Activated CD4-positive, alpha-beta T cell treated with anti-CD3 and anti-CD28 coated beads, Interleukin-2, Interleukin-4, amounts not matched to agents 100 ng/mL and 50 ng/mL, durations not matched to agents 16 hours and 8 hours (primary cell): ENCODE measurements at regions not wholly inside any gene's neighbourhood (a gene's known extent, or its start where the extent isn't known, plus 50 kb on each side); places are given as distances from the start of the nearest gene placed in this dataset.
"Not testable (repeated sequence)": the region's sequence is repeated elsewhere in the genome, so short reads cannot be mapped to it uniquely, and the experiment has no call there.

Source experiments
- DNase-seq: peaks from one replicate; pipeline ENCODE4 v3.0.0-alpha.2; 2020; ENCODE audit warnings: low spot score

DNA sequence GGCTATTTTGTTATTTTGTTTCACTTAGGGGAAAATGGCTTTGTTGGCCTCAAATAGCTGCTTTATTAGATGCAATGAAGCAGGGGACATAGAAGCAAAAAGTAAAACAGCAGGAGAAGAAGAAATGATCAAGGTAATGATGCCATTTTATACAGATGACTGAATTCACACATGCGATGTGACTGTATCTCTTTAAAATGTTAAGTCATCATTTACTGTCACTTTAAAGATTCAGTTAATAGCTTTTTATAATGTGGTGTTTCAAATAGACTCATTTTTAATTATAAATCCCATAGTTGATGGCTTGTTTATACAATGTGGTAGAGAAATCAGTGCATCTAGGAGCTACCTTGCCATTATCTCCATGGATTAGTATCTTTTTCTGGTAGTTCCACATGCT, 863.9 kb upstream of the DEFB115 start:
- DNase-seq: not testable (repeated sequence)

DNA sequence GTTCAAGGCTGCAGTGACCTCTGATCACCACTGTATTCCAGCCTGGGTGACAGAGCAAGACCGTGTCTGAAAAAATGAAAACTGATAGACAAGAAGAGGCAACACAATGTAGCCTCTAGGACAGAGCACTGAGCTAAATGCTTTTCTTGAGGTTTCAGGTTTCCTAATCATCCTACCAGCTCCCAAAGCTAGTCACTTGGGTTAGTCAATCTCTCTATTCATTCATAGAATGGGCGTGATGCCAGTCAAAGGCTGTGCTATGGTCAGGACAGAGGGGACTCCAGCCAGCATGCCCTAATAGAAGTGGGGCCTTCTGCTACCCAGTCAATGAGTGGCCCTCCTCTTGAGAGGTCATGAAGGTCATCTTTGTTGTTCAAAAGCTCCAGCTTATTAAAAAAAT, 860.4 kb upstream of the DEFB115 start:
- not testable (repeated sequence) for DNase-seq

DNA sequence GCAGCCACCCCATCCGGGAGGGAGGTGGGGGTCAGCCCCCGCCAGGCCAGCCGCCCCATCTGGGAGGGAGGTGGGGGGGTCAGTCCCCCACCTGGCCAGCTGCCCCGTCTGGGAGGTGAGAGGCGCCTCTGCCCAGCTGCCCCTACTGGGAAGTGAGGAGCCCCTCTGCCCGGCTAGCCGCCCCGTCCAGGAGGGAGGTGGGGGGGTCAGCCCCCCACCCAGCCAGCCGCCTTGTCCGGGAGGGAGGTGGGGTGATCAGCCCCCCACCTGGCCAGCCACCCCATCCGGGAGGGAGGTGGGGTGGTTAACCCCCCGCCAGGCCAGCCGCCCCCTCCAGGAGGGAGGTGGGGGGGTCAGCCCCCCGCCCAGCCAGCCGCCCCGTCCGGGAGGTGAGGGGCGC, 852.4 kb upstream of the DEFB115 start:
- DNase-seq: not testable (repeated sequence)

DNA sequence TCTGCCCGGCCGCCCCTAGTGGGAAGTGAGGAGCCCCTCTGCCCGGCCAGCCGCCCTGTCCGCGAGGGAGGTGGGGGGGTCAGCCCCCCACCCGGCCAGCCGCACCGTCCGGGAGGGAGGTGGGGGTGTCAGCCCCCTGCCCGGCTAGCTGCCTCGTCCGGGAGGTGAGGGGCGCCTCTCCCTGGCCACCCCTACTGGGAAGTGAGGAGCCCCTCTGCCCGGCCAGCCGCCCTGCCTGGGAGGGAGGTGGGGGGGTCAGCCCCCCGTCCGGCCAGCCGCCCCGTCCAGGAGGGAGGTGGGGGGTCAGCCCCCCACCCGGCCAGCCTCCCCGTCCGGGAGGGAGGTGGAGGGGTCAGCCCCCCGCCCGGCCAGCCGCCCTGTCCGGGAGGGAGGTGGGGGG, 851.9 kb upstream of the DEFB115 start:
- DNase-seq: not testable (repeated sequence)

DNA sequence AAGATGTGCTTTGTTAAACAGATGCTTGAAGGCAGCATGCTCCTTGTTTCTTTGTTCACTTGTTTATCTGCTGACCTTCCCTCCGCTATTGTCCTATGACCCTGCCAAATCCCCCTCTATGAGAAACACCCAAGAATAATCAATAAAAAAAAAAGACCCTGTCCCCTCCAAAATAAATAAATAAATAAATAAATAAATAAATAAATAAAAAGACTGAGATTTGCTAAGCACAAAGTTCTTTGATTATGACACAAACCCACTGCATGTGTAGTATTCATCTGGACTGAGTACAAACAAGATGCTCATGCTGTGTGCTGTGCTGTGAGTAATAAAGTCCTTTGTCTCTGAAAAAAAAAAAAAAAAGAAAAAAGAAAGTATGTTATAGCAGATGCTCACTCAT, 851.1 kb upstream of the DEFB115 start:
- not testable (repeated sequence) for DNase-seq

DNA sequence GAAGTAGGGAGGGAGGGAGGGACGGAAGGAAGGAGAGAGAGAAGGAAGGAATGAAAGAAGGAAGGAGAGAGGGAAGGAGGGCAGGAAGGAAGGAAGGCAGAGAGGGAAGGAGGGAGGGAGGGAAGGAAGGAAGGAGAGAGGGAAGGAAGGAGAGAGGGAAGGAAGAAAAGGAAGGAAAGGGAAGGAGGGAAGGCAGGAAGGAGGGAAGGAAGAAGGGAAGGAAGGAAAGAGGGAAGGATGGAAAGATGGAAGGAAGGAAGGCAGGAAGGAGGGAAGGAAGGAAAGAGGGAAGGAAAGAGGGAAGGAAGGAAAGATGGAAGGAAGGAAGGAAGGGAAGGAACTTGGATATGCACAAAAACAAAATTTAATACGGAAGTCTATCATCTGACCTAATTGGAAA, 844.5 kb upstream of the DEFB115 start:
- no peak for DNase-seq

DNA sequence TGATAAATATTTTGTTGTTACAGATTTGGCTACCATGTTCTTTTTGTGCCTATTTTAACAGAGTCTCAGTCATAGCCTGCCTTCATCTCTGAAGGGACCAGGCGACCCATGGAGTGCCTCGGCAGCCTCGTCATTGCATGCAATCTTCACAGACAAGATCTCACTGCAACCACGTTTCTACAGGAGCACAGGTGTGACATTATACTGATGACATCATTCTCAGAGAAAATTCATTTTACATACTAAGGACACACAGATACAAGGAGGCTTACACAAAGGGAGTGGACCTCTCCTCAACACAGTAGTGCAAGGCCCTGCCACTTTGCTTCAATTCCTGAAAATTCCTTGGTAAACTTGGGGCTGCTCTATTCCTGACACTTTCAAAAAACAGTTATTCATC, 840.1 kb upstream of the DEFB115 start:
- DNase-seq: not testable (repeated sequence)

DNA sequence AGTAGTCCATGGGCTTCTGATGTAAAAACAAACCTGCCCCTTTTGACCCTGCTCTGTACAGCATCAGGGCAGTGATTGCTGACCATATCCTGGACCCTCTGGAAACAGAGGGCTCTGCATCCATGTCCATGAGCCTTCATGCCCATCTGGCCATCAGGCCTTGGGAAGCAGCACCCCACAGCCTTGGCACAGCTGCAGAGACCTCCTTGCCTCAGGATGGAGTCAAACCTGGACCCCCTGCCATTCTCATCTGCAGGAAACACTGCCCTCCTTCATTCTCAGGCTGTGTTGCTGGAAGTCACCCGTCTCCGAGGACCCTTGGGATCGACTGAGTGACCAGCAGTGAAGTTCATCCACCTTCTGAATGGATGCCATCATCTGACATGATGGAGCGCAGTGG, 839.1 kb upstream of the DEFB115 start:
- DNase-seq: not testable (repeated sequence)

DNA sequence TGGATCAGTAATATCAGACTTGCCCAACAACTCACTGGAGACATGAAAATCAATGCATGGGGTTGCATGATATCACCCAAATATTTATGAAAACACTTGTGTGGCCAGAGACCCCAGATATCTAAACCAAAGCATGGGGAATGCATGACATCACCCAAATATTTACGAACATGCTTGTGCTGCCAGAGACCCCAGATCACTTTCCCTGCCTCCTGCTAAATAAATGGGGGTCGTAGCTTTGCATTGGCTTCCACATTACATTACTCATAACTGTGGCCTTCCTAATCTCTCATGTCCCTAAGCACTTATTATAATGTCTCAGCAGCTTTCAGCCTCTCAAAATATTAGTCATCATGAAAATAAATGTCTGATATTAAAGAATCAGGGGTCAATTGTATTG, 838.0 kb upstream of the DEFB115 start:
- no peak for DNase-seq

DNA sequence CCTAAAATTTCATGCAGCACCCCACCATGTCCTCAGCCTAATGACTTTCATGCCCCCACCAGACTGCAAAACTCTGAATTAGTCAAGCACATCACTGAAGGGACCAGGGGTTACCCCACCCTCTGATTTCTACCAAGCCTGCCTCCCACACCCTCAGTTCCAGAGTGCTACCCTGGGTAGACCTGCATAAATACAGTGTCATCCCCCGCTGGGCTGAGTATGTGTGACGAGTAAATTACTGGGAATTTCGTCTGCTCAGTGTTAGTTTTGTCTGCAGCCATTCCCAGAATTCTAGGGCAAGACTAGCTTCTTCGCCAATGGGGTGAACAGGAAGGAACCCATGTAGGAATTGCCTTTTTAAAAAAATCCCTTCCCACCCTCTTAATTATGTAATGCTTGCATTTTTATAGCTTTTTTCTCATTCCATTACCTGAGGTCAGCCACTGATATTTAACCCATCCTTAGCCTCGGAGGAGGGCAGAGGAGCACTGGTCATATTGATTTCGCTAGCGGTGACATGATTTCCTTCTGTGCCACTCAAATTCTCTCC, 837.5 kb upstream of the DEFB115 start:
- DNase-seq: not testable (repeated sequence)
